Motor neuron (in vitro differentiated cells): ENCODE measurements at regions not wholly inside any gene's neighbourhood (a gene's known extent, or its start where the extent isn't known, plus 50 kb on each side); places are given as distances from the start of the nearest gene placed in this dataset.
"Not testable (repeated sequence)": the region's sequence is repeated elsewhere in the genome, so short reads cannot be mapped to it uniquely, and the experiment has no call there.

ENCODE experiments used
- ATAC-seq, 8 experiments: fragments of 200-7000 bp; cut with Tn5 transposase; replicated peaks in 6 of 8; 2 replicates each; pipeline ENCODE4 v1.8.0; 2021; ENCODE audit warnings: mild to moderate bottlenecking in 8 of 8, moderate library complexity in 8 of 8
- H3K27ac ChIP-seq, 2 donors: fragments of 250-450 bp; sonication (Bioruptor Pico); 2 replicates each; pipeline ENCODE4 v1.9.0; 2021; ENCODE audit warnings: antibody characterized with exemption in 2 of 2, mild to moderate bottlenecking in 2 of 2, moderate library complexity in 1 of 2
- H3K4me1 ChIP-seq, 2 donors: fragments of 250-450 bp; sonication (Bioruptor Pico); replicated peaks in 1 of 2; 2 replicates each; pipeline ENCODE4 v1.6.1; 2021; ENCODE audit warnings: antibody characterized with exemption in 2 of 2, mild to moderate bottlenecking in 2 of 2, moderate library complexity in 1 of 2
- H3K4me3 ChIP-seq, 5 donors: fragments of 250-450 bp; sonication (Bioruptor Pico); 2 replicates each; pipeline ENCODE4 v1.9.0; 2021; ENCODE audit warnings: antibody characterized with exemption in 5 of 5, mild to moderate bottlenecking in 5 of 5, moderate library complexity in 4 of 5
- WGBS, 10 experiments: fragments of 450-650 bp; shearing (Covaris generic); methylation state at CpG; one replicate each; pipeline ENCODE4 v1.0.0; 2022; 5-methylcytosine and 5-hydroxymethylcytosine counted together
- in situ Hi-C, 9 experiments: fragments of 400-800 bp; cut with MboI; loops; one replicate each; pipeline ENCODE4 v1.15.0; 2021; ENCODE audit warnings: low sequenced_read_pairs in 9 of 9, low pct_unique_long_range_greater_than_20kb in 2 of 9; ENCODE audit not compliant: unreplicated experiment in 9 of 9

DNA sequence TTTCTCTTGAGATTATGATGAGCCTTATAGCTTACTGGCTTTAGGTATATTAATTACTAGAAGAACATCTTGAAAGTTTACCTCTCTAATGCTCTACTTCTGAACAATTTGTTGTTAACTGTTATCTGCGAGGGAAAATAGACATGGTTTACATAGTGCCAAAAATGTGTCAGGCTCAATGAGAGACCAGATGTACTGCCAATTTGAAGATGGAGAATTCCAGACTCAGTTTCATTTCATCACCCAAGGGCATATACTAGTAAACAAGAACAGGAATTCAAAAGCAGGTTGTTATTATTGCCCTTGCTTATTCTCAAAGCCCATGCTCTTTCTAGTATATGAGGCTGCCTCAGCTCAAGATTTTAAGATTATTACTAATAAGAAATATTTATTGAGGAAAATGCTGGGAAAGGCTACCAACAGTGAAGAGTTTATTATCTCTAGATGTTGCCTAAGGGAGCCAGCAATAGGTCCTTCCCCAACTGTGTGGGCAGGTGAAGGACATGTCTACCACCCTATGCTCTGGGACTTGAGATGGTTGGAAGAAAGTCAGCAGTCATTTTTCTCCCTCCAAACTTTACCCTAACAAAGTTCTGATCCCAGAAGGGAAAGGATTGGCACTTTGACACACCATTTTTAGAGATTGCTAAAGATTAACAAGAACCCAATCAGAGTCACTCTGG, 792.7 kb downstream of the METTL4 start:
- Histone ChIP-seq H3K4me3 (no peak overlapping the region), H3K27ac (no peak overlapping the region), H3K4me1 (no peaks in the 10 kb centered on the region)
- 0 to 100% (median 79%) methylated on average over 1 of the region's 1 CpG; no CpG with 5 or more reads in 4 of the 10 experiments for WGBS, 10 experiments
- in situ Hi-C loops, result no loop called here
- ATAC-seq, result no peak

DNA sequence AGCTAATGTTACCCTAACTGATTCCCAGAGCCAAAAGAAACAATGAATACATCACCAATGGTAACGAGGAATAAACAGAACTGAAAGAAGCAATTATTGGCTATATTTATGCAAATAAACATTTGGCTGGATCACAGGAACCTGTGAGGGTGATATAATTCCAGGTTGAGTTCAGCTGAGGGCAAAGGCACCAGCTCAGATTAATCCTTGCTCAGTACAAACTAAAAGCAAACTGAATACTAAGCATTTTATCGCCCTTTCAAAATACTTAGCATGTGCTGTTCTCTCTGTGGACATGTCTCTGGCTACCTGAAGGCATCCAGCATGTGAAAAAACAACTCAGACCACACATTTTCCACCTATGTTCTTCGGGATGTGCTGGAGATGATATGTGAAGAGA, 791.7 kb downstream of the METTL4 start:
- H3K4me1 ChIP-seq, result no peaks in the 10 kb centered on the region
- no peak overlapping the region for H3K27ac ChIP-seq
- H3K4me3 ChIP-seq, result no peak overlapping the region
- ATAC-seq, result no peak
- in situ Hi-C loops, result no loop called here
- 0 to 94% (median 69%) methylated on average over 1 to 3 of the region's 3 CpGs; no CpG with 5 or more reads in 1 of the 10 experiments for WGBS, 10 experiments

DNA sequence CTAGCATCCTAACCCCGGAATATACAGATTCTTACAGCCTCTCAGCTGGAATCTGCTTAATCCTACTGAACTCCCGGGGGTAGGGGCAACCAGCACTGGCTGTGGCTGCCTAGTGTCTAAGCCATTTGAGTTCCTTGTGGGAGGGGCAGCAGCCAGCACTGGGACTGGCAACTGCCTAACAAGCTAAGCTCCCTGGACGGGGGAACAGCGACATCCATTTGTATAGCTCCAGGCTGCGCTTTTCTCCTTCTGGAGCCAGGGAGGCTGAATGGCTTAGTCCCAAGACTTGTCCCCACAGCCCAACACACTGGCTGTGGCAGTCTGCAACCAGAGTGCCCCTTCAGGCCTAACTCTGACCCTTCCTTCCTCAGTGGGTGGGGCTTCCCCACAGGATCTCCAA, 787.2 kb downstream of the METTL4 start:
- no peak overlapping the region for H3K27ac ChIP-seq
- ATAC-seq, result no peak
- no peak overlapping the region for H3K4me3 ChIP-seq
- 17 to 100% (median 100%) methylated on average over 1 to 3 of the region's 5 CpGs; no CpG with 5 or more reads in 4 of the 10 experiments for WGBS, 10 experiments
- in situ Hi-C loops, result no loop called here
- H3K4me1 ChIP-seq, result no peaks in the 10 kb centered on the region

DNA sequence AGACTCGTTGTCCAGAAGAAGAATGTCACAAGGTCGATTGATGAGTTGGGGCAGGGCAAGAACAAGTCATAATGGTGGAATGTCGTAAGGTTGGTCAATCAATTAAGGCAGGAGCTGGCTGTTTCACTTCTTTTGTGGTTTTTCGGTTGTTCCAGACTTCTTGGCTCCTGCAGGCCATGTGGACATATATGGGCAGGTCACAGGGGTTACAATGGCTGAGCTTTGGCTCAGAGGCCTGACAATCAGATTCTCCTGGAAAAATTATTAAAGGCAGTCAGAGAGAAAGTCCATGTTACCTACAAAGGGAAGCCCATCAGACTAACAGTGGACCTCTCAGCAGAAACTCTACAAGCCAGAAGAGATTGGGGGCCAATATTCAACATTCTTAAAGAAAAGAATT, 785.3 kb downstream of the METTL4 start:
- ATAC-seq, H3K27ac ChIP-seq, H3K4me3 ChIP-seq, in situ Hi-C loops, H3K4me1 ChIP-seq: not testable (repeated sequence)
- 0 to 90% (median 67%) methylated on average over 1 to 4 of the region's 4 CpGs; no CpG with 5 or more reads in 1 of the 10 experiments for WGBS, 10 experiments

DNA sequence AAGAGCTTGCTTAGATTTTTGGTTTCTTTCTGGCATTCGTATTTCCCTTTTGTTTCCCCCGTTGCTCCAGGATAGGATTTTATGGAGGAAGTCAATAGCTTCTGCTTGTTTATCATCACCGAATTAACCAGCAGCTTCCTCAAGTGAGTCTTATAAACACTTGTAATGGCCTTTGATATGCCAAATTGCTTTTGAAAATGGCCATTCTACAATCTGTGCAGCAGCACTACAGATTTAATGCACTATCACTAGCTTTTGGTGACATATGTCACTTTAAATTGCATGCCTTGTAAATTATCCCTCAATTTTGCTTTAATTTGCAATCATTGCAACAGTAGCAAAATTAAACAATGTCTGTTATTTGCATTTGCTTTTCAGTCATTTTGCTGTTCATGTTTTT, 774.7 kb downstream of the METTL4 start:
- WGBS, 10 experiments, result 0 to 89% (median 45%) methylated on average over 1 to 3 of the region's 3 CpGs; no CpG with 5 or more reads in 2 of the 10 experiments
- in situ Hi-C loops, result no loop called here
- no peak overlapping the region for H3K4me3 ChIP-seq

DNA sequence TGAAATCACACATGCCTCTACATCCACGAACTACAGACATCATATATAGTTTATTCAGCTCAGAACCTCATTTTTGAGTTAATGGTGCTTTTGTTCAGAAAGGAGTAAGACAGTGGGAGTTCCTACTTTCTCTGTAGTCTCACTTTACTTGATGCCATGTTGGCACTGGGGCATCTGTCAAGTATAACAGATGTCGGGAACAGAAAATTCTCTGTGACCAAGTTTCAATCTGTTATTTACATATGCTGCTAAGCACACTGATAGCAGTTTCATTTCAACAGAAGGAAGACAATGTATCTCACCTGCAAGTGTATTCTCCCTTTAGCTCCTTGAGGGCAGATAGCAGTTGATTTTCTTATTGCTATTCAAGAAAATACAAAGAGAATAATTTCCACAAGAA, 774.1 kb downstream of the METTL4 start:
- no peak overlapping the region for H3K27ac ChIP-seq
- WGBS, 10 experiments, result 6 to 88% (median 63%) methylated on average over 1 to 2 of the region's 2 CpGs; no CpG with 5 or more reads in 1 of the 10 experiments
- no peak overlapping the region for H3K4me3 ChIP-seq
- H3K4me1 ChIP-seq, result no peaks in the 10 kb centered on the region
- ATAC-seq, result no peak
- in situ Hi-C loops, result no loop called here

More for the DNA sequence above, 774.7 kb downstream of the METTL4 start:
- ATAC-seq, result no peak
- Histone ChIP-seq H3K4me1 (no peaks in the 10 kb centered on the region), H3K27ac (no peak overlapping the region)

DNA sequence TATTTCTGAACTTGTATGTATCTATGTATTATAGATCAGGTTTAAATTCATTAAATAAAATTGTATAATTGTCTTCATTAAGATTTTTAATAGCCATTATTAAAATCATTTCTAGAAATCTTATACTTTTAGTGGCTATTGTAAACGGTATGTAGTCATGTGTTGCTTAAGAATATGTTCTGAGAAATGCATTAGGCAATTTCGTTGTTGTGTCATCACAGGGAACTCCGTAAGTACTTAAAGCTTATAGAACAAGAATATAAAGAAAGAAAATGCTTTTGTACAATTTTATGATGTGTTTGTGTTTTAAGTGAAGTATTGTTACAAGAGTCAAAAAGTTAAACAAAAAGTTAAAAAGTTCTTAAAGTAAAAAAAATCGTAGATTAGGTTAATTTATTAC, 765.8 kb downstream of the METTL4 start:
- in situ Hi-C loops, result no loop called here
- WGBS, 10 experiments, result 3 to 95% (median 74%) methylated on average over 3 to 4 of the region's 4 CpGs

DNA sequence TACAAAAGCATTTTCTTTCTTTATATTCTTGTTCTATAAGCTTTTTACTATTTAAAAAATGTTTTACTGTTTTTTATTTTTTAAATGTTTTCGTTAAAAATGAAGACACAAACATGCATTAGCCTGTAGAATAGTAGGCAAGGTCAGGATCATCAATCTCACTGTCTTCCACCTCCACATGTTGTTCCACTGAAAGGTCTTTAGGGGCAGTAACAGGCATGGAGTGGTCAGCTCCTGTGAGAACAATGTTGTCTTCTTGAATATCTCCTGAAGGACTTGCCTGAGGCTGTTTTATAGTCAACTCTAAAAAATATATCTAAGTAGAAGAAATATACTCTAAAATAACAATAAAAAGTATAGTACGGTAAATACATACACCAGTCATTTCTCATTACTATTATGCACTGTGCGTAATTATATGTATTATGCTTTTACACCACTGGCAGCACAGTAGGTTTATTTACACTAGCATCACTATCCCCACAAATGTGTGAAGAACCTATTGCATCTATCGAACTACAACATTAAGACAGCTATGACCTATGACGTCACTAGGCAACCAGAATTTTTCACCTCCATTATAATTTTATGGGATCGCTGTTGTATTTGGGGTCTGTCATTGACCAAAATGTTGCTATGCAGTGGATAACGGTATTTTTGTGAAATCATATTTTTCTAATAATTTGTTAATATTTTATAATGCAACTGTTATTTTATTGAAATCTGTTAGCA, 764.3 kb downstream of the METTL4 start:
- Histone ChIP-seq H3K27ac (no peak overlapping the region), H3K4me1 (no peaks in the 10 kb centered on the region), H3K4me3 (no peak overlapping the region)
- in situ Hi-C loops, result no loop called here
- ATAC-seq, result no peak
- 20 to 88% (median 73%) methylated on average over 4 to 7 of the region's 7 CpGs for WGBS, 10 experiments

More for the DNA sequence above, 765.8 kb downstream of the METTL4 start:
- H3K27ac ChIP-seq, result no peak overlapping the region
- no peak overlapping the region for H3K4me3 ChIP-seq
- ATAC-seq, result no peak
- H3K4me1 ChIP-seq, result no peaks in the 10 kb centered on the region

DNA sequence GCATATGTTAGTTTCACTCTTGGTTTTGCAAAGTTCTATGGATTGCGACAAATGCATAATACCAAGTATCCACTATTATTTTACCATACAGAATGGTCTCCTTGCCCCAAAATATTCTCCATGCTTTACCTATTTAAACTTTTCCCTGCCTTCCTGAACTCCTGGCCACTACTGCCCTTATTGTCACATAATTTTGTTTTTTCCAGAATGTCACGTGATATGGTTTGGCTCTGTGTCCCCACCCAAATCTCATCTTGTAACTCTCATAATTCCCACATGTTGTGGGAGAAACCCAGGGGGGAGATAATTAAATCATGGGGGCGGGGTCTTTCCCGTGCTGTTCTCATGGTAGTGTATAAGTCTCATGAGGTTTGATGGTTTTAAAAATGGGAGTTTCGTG, 760.0 kb downstream of the METTL4 start:
- no peak for ATAC-seq
- in situ Hi-C loops, result no loop called here
- WGBS, 10 experiments, result 20 to 100% (median 75%) methylated on average over 1 to 5 of the region's 5 CpGs
- no peak overlapping the region for H3K4me3 ChIP-seq
- no peaks in the 10 kb centered on the region for H3K4me1 ChIP-seq
- H3K27ac ChIP-seq, result no peak overlapping the region

DNA sequence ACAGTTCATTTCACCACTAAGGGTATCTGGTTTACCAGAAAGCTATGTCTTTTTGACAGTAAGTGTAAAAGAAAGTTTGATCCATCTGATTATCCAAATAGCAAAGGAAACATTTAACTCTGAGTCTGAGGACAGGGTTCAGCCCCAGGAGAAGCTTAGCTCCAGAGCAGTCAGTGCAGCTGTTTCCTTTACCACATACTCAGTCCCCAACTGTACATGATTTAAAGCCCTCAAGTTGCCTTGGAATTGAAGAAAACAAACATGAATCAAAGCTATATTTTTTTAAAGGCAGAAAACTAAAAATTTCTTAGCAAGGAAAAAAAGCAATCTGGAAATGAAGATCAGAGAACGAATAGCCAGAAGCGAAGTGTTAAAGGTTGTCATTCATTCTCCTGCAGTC, 746.0 kb downstream of the METTL4 start:
- H3K4me3 ChIP-seq, result no peak overlapping the region
- WGBS, 10 experiments, result 6 to 100% (median 92%) methylated on average over 1 to 2 of the region's 2 CpGs; no CpG with 5 or more reads in 1 of the 10 experiments
- no peak overlapping the region for H3K27ac ChIP-seq
- peaks cover 0 to 10% of the 10 kb centered on the region in 2 donors for H3K4me1 ChIP-seq
- no peak for ATAC-seq
- in situ Hi-C loops, result no loop called here

DNA sequence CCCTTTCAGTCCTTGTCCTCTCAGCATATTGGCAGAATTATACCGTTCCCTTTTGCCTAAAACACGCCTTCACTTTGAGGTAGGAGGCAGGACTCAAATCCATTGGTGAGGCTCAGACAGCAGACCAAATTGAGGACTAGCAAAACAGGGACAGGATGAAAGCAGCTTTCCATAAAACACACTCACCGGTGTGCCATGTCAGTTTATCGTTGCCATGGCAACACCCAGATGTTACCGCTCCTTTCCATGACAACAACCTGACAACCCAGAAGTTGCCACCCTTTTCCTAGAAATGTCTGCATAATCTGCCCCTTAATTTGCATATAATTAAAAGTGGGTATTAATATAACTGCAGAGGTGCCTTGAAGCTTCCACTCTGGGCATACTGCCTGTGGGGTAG, 730.4 kb downstream of the METTL4 start:
- 0 to 100% (median 73%) methylated on average over 1 to 5 of the region's 5 CpGs; no CpG with 5 or more reads in 3 of the 10 experiments for WGBS, 10 experiments
- H3K4me3 ChIP-seq, result no peak overlapping the region
- in situ Hi-C loops, result no loop called here
- no peak for ATAC-seq
- no peaks in the 10 kb centered on the region for H3K4me1 ChIP-seq
- no peak overlapping the region for H3K27ac ChIP-seq

DNA sequence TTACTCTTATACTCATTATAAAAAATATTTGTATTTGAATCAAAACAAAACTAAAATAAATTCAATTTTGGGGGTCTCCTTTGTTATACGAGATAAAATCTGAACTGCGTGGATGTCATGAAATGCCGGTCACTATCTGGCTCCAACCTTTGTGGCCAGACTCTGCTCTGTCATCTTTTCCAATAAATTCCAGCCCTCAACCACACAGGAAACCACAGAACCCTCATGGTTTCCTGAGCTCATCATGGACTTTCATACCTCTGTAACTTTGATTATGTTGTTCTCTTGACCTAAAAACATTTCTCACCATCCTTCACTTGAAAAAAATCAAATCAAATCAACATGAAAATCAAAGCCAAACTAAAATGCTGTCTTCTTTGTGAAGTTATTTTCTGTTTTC, 724.7 kb downstream of the METTL4 start:
- H3K4me1 ChIP-seq, result no peaks in the 10 kb centered on the region
- 27 to 100% (median 92%) methylated on average over 1 to 3 of the region's 3 CpGs; no CpG with 5 or more reads in 1 of the 10 experiments for WGBS, 10 experiments
- no peak overlapping the region for H3K4me3 ChIP-seq
- ATAC-seq, result no peak
- in situ Hi-C loops, result no loop called here
- no peak overlapping the region for H3K27ac ChIP-seq

DNA sequence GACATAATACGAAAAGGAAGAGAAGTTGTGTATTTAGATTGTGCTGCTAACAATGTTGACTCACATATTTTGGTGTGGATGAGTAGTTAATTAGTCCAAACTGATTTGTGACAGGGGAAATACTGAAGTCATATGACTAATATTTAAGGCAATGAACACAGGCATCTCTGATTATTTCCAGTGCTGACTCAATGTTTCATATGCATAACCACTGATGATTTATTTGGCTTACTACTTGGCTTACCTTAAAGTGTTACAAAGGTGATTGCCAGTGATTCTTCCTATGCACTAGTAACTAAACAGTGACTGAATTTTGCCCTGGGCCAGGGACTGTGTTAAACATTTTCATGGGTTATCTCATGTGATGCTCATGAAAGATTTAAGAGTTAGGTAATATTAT, 722.6 kb downstream of the METTL4 start:
- Histone ChIP-seq H3K4me3 (no peak overlapping the region), H3K4me1 (no peaks in the 10 kb centered on the region), H3K27ac (no peak overlapping the region)
- 0 to 88% (median 44%) methylated on average over 1 of the region's 1 CpG; no CpG with 5 or more reads in 5 of the 10 experiments for WGBS, 10 experiments
- in situ Hi-C loops, result no loop called here
- peak in 3 of 8 experiments; percentile 16 to 46 (median 16) for ATAC-seq
